ENCODE measurements at regions not wholly inside any gene's neighbourhood (a gene's known extent, or its start where the extent isn't known, plus 50 kb on each side); places are given as distances from the start of the nearest gene placed in this dataset.

DNA sequence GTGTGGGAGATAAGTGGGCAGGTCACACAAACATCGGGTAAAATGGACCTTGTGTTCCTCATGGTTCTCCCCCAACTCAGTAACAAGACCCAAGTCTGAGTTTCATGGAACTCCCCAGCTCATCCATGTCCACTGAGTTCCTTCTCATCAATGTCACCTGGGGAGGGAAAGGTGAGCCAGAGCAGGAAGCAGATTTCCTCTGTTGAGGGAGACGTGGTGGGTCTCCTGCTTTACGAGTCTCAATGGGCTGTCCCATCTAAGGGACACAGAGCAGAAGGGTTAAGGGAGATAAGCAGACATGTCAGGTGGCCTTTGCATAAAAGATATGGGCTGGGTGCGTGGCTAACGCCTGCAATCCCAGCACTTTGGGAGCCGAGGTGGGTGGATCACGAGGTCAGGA lies 56.5 kb upstream of the SORCS3 start:
- TF ChIP-seq, protein P1, sequence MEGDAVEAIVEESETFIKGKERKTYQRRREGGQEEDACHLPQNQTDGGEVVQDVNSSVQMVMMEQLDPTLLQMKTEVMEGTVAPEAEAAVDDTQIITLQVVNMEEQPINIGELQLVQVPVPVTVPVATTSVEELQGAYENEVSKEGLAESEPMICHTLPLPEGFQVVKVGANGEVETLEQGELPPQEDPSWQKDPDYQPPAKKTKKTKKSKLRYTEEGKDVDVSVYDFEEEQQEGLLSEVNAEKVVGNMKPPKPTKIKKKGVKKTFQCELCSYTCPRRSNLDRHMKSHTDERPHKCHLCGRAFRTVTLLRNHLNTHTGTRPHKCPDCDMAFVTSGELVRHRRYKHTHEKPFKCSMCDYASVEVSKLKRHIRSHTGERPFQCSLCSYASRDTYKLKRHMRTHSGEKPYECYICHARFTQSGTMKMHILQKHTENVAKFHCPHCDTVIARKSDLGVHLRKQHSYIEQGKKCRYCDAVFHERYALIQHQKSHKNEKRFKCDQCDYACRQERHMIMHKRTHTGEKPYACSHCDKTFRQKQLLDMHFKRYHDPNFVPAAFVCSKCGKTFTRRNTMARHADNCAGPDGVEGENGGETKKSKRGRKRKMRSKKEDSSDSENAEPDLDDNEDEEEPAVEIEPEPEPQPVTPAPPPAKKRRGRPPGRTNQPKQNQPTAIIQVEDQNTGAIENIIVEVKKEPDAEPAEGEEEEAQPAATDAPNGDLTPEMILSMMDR (IDR thresholded peaks at IDR 0.05), result no peak
- TF ChIP-seq POLR2A (IDR thresholded peaks at IDR 0.05), result no peak
- no peak for TF ChIP-seq POLR2AphosphoS5 (IDR thresholded peaks at IDR 0.05)
- TF ChIP-seq EP300 (IDR thresholded peaks at IDR 0.05), result no peak
